GM12891 (cell line): ENCODE measurements at regions not wholly inside any gene's neighbourhood (a gene's known extent, or its start where the extent isn't known, plus 50 kb on each side); places are given as distances from the start of the nearest gene placed in this dataset.

Experiments used
- PAX5 ChIP-seq: IDR thresholded peaks from 2 replicates; pipeline ENCODE4 v1.6.1; 2011; ENCODE audit warnings: low read length, moderate library complexity, mild to moderate bottlenecking; ENCODE audit not compliant: insufficient read depth, severe bottlenecking
- POLR2A ChIP-seq: IDR thresholded peaks from 2 replicates; pipeline ENCODE4 v1.6.1; 2011; ENCODE audit warnings: low read depth, low read length, control low read depth
- POLR2AphosphoS5 ChIP-seq: IDR thresholded peaks from 2 replicates; pipeline ENCODE4 v1.6.1; 2011; ENCODE audit warnings: low read depth, low read length, control low read depth
- SPI1 ChIP-seq: IDR thresholded peaks from 2 replicates; pipeline ENCODE4 v1.6.1; 2011; ENCODE audit warnings: low read depth, low read length, control low read depth

DNA sequence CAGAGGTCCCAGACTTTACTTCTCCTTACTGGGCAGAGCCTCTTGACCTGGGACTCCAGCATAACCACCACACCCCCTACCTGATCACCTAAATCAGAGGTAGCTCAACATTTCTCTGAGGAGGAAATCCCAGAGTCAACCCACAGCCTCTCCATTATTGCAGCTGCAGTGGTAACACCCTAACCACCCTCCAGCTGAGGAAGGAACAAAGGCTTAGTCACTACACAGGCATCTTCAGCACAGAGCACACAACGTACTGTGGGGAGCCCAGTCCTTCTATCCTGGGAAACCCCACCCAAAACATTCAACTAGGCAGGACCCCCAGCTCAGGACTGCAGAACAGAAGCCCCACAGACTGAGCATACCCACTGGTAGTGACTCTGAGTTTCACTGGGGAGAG lies 824.7 kb upstream of the SLITRK5 start:
- no peak for TF ChIP-seq POLR2AphosphoS5
- no peak for TF ChIP-seq SPI1
- TF ChIP-seq POLR2A: no peak
- TF ChIP-seq PAX5: no peak
